A673 (cell line): ENCODE measurements at regions not wholly inside any gene's neighbourhood (a gene's known extent, or its start where the extent isn't known, plus 50 kb on each side); places are given as distances from the start of the nearest gene placed in this dataset.

Experiments used
- BruUV-seq: library from RNA; stranded (reverse); fragments of 400-500 nt; replicated peaks from 2 replicates; lab custom pipeline; 2021; lab: Mats Ljungman, UMichigan
- CTCF ChIA-PET: fragments of 300-600 bp; sonication (Branson Sonifier 250); formaldehyde crosslinking; loops from one replicate; lab custom pipeline; 2022; ENCODE audit warnings: antibody characterized with exemption; lab: Charles Lee
- POLR2A ChIA-PET: fragments of 300-600 bp; sonication (Branson Sonifier 250); formaldehyde crosslinking; loops from one replicate; lab custom pipeline; 2022; ENCODE audit warnings: antibody characterized with exemption; ENCODE audit not compliant: low non-redundant PET; lab: Charles Lee
- DNase-seq: peaks from one replicate; pipeline ENCODE4 v3.0.0-alpha.2; 2015; ENCODE audit warnings: low spot score
- H3K27ac ChIP-seq: fragments of 200-600 bp; sonication (generic); 2 replicates; pipeline ENCODE4 v1.5.1; 2016; ENCODE audit warnings: mixed run types, low read depth, mild to moderate bottlenecking, mixed read lengths, antibody characterized with exemption, low read length; ENCODE audit not compliant: poor library complexity, severe bottlenecking
- H3K27me3 ChIP-seq: fragments of 200-600 bp; sonication (generic); replicated peaks from 2 replicates; pipeline ENCODE4 v1.6.1; 2017; ENCODE audit warnings: mixed run types, low read depth, mild to moderate bottlenecking, mixed read lengths, antibody characterized with exemption, low read length; ENCODE audit not compliant: insufficient read depth, poor library complexity
- H3K36me3 ChIP-seq: fragments of 200-600 bp; sonication (generic); 2 replicates; pipeline ENCODE4 v1.6.1; 2016; ENCODE audit warnings: mixed run types, mild to moderate bottlenecking, mixed read lengths, antibody characterized with exemption, low read length; ENCODE audit not compliant: insufficient read depth, poor library complexity, severe bottlenecking
- H3K4me1 ChIP-seq: fragments of 200-600 bp; sonication (generic); 2 replicates; pipeline ENCODE4 v1.6.1; 2017; ENCODE audit warnings: mixed run types, mild to moderate bottlenecking, mixed read lengths, antibody characterized with exemption, low read length; ENCODE audit not compliant: insufficient read depth, poor library complexity, severe bottlenecking
- H3K4me3 ChIP-seq: fragments of 200-600 bp; sonication (generic); 2 replicates; pipeline ENCODE4 v1.5.1; 2016; ENCODE audit warnings: low read depth, mixed run types, mild to moderate bottlenecking, mixed read lengths, low read length; ENCODE audit not compliant: poor library complexity, severe bottlenecking
- H3K9me3 ChIP-seq: fragments of 200-600 bp; sonication (generic); 2 replicates; pipeline ENCODE4 v1.6.1; 2016; ENCODE audit warnings: mixed run types, low read depth, mild to moderate bottlenecking, mixed read lengths, antibody characterized with exemption, low read length; ENCODE audit not compliant: poor library complexity, severe bottlenecking
- EZH2 ChIP-seq: fragments of 200-600 bp; sonication (generic); IDR thresholded peaks from 2 replicates; pipeline ENCODE4 v1.6.1; 2017; ENCODE audit warnings: borderline replicate concordance, low read depth, mild to moderate bottlenecking, mixed read lengths, antibody characterized with exemption, low read length; ENCODE audit not compliant: poor library complexity, severe bottlenecking
- intact Hi-C: fragments of 100-400 bp; cut with micrococcal nuclease; formaldehyde crosslinking; loops from one replicate; pipeline ENCODE4 v1.10.0; 2022; ENCODE audit not compliant: unreplicated experiment
- TF ChIP-seq, protein P1 (sequence below): fragments of 300-800, 200-600 bp; sonication (generic); conservative IDR thresholded peaks from 2 replicates; pipeline ENCODE4 v1.5.1; 2017; ENCODE audit warnings: low read depth, mild to moderate bottlenecking, antibody characterized with exemption, low read length, moderate library complexity, mixed read lengths

GRCh38 chr5:33146881-33147280, 293.9 kb upstream of the TARS1 start:
- ChIA-PET CTCF (no interaction called here), POLR2A (no interaction called here)
- DNase-seq, result no peak
- no peaks in the 10 kb centered on the region for H3K4me1 ChIP-seq
- no TSS peak for BruUV-seq
- intact Hi-C loops, result no loop called here
- no peaks in the 10 kb centered on the region for H3K36me3 ChIP-seq
- no peak overlapping the region for H3K4me3 ChIP-seq
- TF ChIP-seq, protein P1, sequence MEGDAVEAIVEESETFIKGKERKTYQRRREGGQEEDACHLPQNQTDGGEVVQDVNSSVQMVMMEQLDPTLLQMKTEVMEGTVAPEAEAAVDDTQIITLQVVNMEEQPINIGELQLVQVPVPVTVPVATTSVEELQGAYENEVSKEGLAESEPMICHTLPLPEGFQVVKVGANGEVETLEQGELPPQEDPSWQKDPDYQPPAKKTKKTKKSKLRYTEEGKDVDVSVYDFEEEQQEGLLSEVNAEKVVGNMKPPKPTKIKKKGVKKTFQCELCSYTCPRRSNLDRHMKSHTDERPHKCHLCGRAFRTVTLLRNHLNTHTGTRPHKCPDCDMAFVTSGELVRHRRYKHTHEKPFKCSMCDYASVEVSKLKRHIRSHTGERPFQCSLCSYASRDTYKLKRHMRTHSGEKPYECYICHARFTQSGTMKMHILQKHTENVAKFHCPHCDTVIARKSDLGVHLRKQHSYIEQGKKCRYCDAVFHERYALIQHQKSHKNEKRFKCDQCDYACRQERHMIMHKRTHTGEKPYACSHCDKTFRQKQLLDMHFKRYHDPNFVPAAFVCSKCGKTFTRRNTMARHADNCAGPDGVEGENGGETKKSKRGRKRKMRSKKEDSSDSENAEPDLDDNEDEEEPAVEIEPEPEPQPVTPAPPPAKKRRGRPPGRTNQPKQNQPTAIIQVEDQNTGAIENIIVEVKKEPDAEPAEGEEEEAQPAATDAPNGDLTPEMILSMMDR, result no peak
- TF ChIP-seq EZH2, result no peak
- H3K27me3 ChIP-seq, result no peaks in the 10 kb centered on the region
- H3K9me3 ChIP-seq, result no peaks in the 10 kb centered on the region
- H3K27ac ChIP-seq, result no peak overlapping the region

DNA sequence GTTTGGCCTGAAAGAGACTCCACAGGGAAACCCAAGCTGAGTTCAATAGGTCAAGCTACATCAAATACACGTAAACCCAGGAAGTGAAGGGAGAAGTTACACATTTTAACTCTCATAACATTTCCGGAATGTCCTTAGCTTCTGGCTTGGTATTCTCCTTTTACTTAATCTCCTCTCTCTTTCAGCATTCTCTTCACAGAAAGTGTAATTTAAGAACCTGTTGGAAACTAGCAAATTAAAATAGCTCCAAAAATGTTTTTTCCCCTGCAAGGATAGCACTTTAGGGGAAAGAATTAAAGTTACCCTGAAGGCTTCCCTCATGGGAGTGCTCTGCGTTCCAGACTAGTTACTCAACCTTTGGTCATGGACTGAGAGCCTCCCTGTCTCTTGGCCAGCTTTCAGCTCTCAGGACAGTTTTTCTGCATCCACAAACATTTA, 292.7 kb upstream of the TARS1 start:
- TF ChIP-seq EZH2, result no peak
- TF ChIP-seq, protein P1, result no peak
- ChIA-PET CTCF (no interaction called here), POLR2A (no interaction called here)
- Histone ChIP-seq H3K27ac (no peak overlapping the region), H3K36me3 (no peaks in the 10 kb centered on the region), H3K27me3 (no peaks in the 10 kb centered on the region), H3K4me1 (no peaks in the 10 kb centered on the region), H3K4me3 (no peak overlapping the region), H3K9me3 (no peaks in the 10 kb centered on the region)
- no peak for DNase-seq
- BruUV-seq, result no TSS peak
- intact Hi-C loops, result no loop called here

DNA sequence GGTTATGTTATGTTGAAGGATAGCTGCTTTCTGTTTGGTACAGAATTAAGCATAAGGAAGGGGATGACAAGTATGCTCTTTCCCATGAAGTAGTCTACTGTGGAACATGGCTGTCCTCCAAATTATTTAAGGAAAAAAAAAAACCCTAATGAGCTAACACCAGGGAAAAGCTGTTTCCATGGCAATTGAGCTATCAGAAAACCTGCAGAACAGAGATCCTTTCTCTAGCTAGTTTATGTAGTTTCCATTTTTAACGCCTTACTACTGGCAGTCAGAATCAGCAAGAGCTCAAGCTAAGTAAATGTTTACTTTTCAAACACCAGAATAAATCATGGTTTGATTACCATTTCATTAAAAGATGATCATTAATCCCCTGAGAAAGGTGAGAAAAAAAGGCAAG, 287.4 kb upstream of the TARS1 start:
- Histone ChIP-seq H3K27ac (no peak overlapping the region), H3K4me1 (no peaks in the 10 kb centered on the region), H3K27me3 (no peaks in the 10 kb centered on the region), H3K4me3 (no peak overlapping the region), H3K9me3 (no peaks in the 10 kb centered on the region), H3K36me3 (no peaks in the 10 kb centered on the region)
- no TSS peak for BruUV-seq
- ChIA-PET CTCF (no interaction called here), POLR2A (no interaction called here)
- no peak for DNase-seq
- intact Hi-C loops, result no loop called here
- TF ChIP-seq, protein P1, result no peak
- TF ChIP-seq EZH2, result no peak
